Endothelial cell of umbilical vein (primary cell): ENCODE measurements at regions not wholly inside any gene's neighbourhood (a gene's known extent, or its start where the extent isn't known, plus 50 kb on each side); places are given as distances from the start of the nearest gene placed in this dataset.

Experiments used
- BruUV-seq: library from RNA; stranded (reverse); fragments of 400-500 nt; replicated peaks from 2 replicates; lab custom pipeline; 2021; lab: Mats Ljungman, UMichigan
- CTCF ChIA-PET: fragments of 300-600, 350-600 bp; sonication (Branson Sonifier 250); formaldehyde crosslinking; loops from one replicate; lab custom pipeline; 2021; ENCODE audit warnings: antibody characterized with exemption, inconsistent platforms; lab: Charles Lee
- POLR2A ChIA-PET: fragments of 300-600, 350-600 bp; sonication (Branson Sonifier 250); formaldehyde crosslinking; loops from one replicate; lab custom pipeline; 2021; ENCODE audit warnings: antibody characterized with exemption, inconsistent platforms; lab: Charles Lee
- DNase-seq: peaks from one replicate; pipeline ENCODE4 v3.0.0-alpha.2; 2011; ENCODE audit warnings: low read depth, low spot score
- FAIRE-seq: peaks from 2 replicates; lab custom pipeline; 2011; peaks lifted over from hg19 to GRCh38; lab: Jason Lieb, UNC
- H2AFZ ChIP-seq: 2 replicates; pipeline ENCODE4 v1.6.0; 2012; ENCODE audit warnings: low read depth, low read length, control low read depth, inconsistent platforms
- H3K27ac ChIP-seq: 2 replicates; pipeline ENCODE4 v1.5.1; 2011; ENCODE audit warnings: low read depth, mild to moderate bottlenecking, control low read depth, low read length, moderate library complexity; ENCODE audit not compliant: insufficient read depth
- H3K27me3 ChIP-seq, 2 experiments: 2 replicates each; pipeline versions ENCODE4 v1.6.0 to v1.6.1; 2011; ENCODE audit warnings: low read length in 2 of 2, mixed read lengths in 1 of 2; ENCODE audit not compliant: control insufficient read depth in 2 of 2, insufficient read depth in 2 of 2
- H3K36me3 ChIP-seq, 2 experiments: 2 replicates in 1 of 2; 3 replicates in 1 of 2; pipeline ENCODE4 v1.5.1; 2011; ENCODE audit warnings: low read length in 2 of 2, mild to moderate bottlenecking in 1 of 2, moderate library complexity in 1 of 2; ENCODE audit not compliant: control insufficient read depth in 2 of 2, insufficient read depth in 2 of 2; ENCODE audit errors: extremely low read depth in 1 of 2
- H3K4me1 ChIP-seq: 3 replicates; pipeline ENCODE4 v1.5.1; 2011; ENCODE audit warnings: mild to moderate bottlenecking, low read length; ENCODE audit not compliant: control insufficient read depth, insufficient read depth; ENCODE audit errors: extremely low read depth
- H3K4me2 ChIP-seq: 2 replicates; pipeline ENCODE4 v1.6.1; 2011; ENCODE audit warnings: low read length, control low read depth, mixed read lengths; ENCODE audit not compliant: insufficient read depth
- H3K4me3 ChIP-seq, 3 experiments: fragments of 200-600 bp in 1 of 3; sonication (generic), shearing (Covaris generic) in 1 of 3; replicated peaks in 1 of 3; 2 replicates each; pipeline ENCODE4 v1.5.1; 2011 to 2016; ENCODE audit warnings: control low read depth in 3 of 3, low read length in 3 of 3, mild to moderate bottlenecking in 2 of 3, inconsistent platforms in 1 of 3, low read depth in 1 of 3, moderate library complexity in 1 of 3; ENCODE audit not compliant: insufficient read depth in 1 of 3
- H3K79me2 ChIP-seq: 2 replicates; pipeline ENCODE4 v1.6.0; 2012; ENCODE audit warnings: low read length, inconsistent platforms; ENCODE audit not compliant: control insufficient read depth, insufficient read depth
- H3K9ac ChIP-seq: replicated peaks from 2 replicates; pipeline ENCODE3; 2011; ENCODE audit warnings: low read length, control low read depth; ENCODE audit not compliant: insufficient read depth; ENCODE audit errors: extremely low read depth
- H3K9me1 ChIP-seq: replicated peaks from 3 replicates; pipeline ENCODE4 v1.6.0; 2011; ENCODE audit warnings: mild to moderate bottlenecking, low read length; ENCODE audit not compliant: control insufficient read depth, insufficient read depth; ENCODE audit errors: extremely low read depth
- H3K9me3 ChIP-seq: replicated peaks from 2 replicates; pipeline ENCODE4 v1.5.1; 2012; ENCODE audit warnings: low read length, inconsistent platforms; ENCODE audit not compliant: control insufficient read depth, insufficient read depth
- H4K20me1 ChIP-seq: replicated peaks from 2 replicates; pipeline ENCODE3; 2011; ENCODE audit warnings: mild to moderate bottlenecking, low read length; ENCODE audit not compliant: control insufficient read depth, insufficient read depth; ENCODE audit errors: extremely low read depth
- EZH2 ChIP-seq: IDR thresholded peaks from 2 replicates; pipeline ENCODE4 v1.6.1; 2012; ENCODE audit warnings: borderline replicate concordance, low read depth, mild to moderate bottlenecking, moderate library complexity, low read length, inconsistent platforms; ENCODE audit not compliant: severe bottlenecking
- GATA2 ChIP-seq: IDR thresholded peaks from 2 replicates; pipeline ENCODE4 v1.7.0; 2011; ENCODE audit warnings: low read depth, mild to moderate bottlenecking, moderate library complexity, mixed read lengths, low read length; ENCODE audit not compliant: insufficient read length, insufficient read depth
- JUN ChIP-seq: IDR thresholded peaks from 2 replicates; pipeline ENCODE4 v1.6.1; 2011; ENCODE audit warnings: borderline replicate concordance, low read depth; ENCODE audit not compliant: insufficient read length, insufficient read depth
- POLR2A ChIP-seq: IDR thresholded peaks from 2 replicates; pipeline ENCODE4 v1.6.1; 2012; ENCODE audit warnings: low read depth, mild to moderate bottlenecking, control low read depth, low read length
- dilution Hi-C: fragments of 300-500 bp; cut with MboI; formaldehyde crosslinking; loops from one replicate; pipeline ENCODE4 v1.15.0; 2019; ENCODE audit warnings: low sequenced_read_pairs; ENCODE audit not compliant: extremely low pct_ligation_motif_present
- intact Hi-C: fragments of 100-400 bp; cut with micrococcal nuclease; formaldehyde crosslinking; loops from one replicate; pipeline ENCODE4 v1.10.0; 2022
- TF ChIP-seq, protein P1 (sequence below): IDR thresholded peaks from 2 replicates; pipeline ENCODE4 v1.6.1; 2011; ENCODE audit not compliant: insufficient read depth, insufficient read length
- TF ChIP-seq, protein P2 (sequence below), 2 donors: IDR thresholded peaks; 1 replicate in 1 of 2; 2 replicates in 1 of 2; pipeline ENCODE4 v1.5.1; 2011; ENCODE audit warnings: low read length in 2 of 2, mild to moderate bottlenecking in 2 of 2, moderate library complexity in 2 of 2, control low read depth in 1 of 2, inconsistent platforms in 1 of 2, low read depth in 1 of 2; ENCODE audit not compliant: insufficient read depth in 1 of 2; ENCODE audit errors: extremely low read depth in 1 of 2

- Histone ChIP-seq H3K36me3 (no peaks in the 10 kb centered on the region), H3K27me3 (no peaks in the 10 kb centered on the region), H3K79me2 (no peaks in the 10 kb centered on the region), H3K4me2 (no peak overlapping the region), H3K4me1 (no peaks in the 10 kb centered on the region), H2AFZ (no peak overlapping the region), H3K4me3 (no peak overlapping the region), H3K9me3 (peaks cover 4% of the 10 kb centered on the region), H3K27ac (no peak overlapping the region), H3K9ac (no peak overlapping the region), H3K9me1 (no peaks in the 10 kb centered on the region), H4K20me1 (no peaks in the 10 kb centered on the region)
- dilution Hi-C loops (no loop called here), intact Hi-C loops (no loop called here)
- TF ChIP-seq, protein P1, sequence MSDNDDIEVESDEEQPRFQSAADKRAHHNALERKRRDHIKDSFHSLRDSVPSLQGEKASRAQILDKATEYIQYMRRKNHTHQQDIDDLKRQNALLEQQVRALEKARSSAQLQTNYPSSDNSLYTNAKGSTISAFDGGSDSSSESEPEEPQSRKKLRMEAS: no peak
- TF ChIP-seq POLR2A: no peak
- TF ChIP-seq GATA2: no peak
- TF ChIP-seq EZH2: no peak
- TF ChIP-seq, protein P2, sequence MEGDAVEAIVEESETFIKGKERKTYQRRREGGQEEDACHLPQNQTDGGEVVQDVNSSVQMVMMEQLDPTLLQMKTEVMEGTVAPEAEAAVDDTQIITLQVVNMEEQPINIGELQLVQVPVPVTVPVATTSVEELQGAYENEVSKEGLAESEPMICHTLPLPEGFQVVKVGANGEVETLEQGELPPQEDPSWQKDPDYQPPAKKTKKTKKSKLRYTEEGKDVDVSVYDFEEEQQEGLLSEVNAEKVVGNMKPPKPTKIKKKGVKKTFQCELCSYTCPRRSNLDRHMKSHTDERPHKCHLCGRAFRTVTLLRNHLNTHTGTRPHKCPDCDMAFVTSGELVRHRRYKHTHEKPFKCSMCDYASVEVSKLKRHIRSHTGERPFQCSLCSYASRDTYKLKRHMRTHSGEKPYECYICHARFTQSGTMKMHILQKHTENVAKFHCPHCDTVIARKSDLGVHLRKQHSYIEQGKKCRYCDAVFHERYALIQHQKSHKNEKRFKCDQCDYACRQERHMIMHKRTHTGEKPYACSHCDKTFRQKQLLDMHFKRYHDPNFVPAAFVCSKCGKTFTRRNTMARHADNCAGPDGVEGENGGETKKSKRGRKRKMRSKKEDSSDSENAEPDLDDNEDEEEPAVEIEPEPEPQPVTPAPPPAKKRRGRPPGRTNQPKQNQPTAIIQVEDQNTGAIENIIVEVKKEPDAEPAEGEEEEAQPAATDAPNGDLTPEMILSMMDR (IDR thresholded peaks at IDR 0.05; ENCODE audit: extremely low read depth in 1 of 2, insufficient read depth in 1 of 2, low read depth in 1 of 2, low read length in 2 of 2): no peak
- no peak for TF ChIP-seq JUN
- POLR2A ChIA-PET: no interaction called here
- DNase-seq (no peak), FAIRE-seq (no peak)
- no TSS peak for BruUV-seq
- CTCF ChIA-PET: no interaction called here
Measured at GRCh38 chr2:16104315-16104948, 164.1 kb downstream of the MYCN start.
